OCI-LY3 (cell line): ENCODE measurements at regions not wholly inside any gene's neighbourhood (a gene's known extent, or its start where the extent isn't known, plus 50 kb on each side); places are given as distances from the start of the nearest gene placed in this dataset.

Source experiments
- H2AFZ ChIP-seq: fragments of 200-600, 300-600 bp; shearing (Covaris generic); 2 replicates; pipeline ENCODE4 v1.6.0; 2014; ENCODE audit warnings: antibody characterized with exemption, low read depth, low read length
- H3K27ac ChIP-seq: fragments of 200-600, 300-600 bp; sonication (generic); 2 replicates; pipeline ENCODE4 v1.5.1; 2014; ENCODE audit warnings: mild to moderate bottlenecking, low read length, moderate library complexity, mixed read lengths
- H3K27me3 ChIP-seq: fragments of 200-600, 300-600 bp; sonication (generic); 2 replicates; pipeline ENCODE4 v1.6.1; 2014; ENCODE audit warnings: low read depth, low read length, mixed read lengths
- H3K36me3 ChIP-seq: fragments of 200-600, 300-600 bp; sonication (generic); replicated peaks from 2 replicates; pipeline ENCODE3; 2014; ENCODE audit warnings: low read depth, low read length, mixed read lengths
- H3K4me1 ChIP-seq: fragments of 300-600, 200-600 bp; sonication (generic); 2 replicates; pipeline ENCODE4 v1.6.1; 2014; ENCODE audit warnings: low read length, mixed read lengths
- H3K4me2 ChIP-seq: fragments of 200-600, 300-600 bp; sonication (generic); 2 replicates; pipeline ENCODE4 v1.6.1; 2014; ENCODE audit warnings: low read length, mixed read lengths
- H3K4me3 ChIP-seq: fragments of 300-600, 200-600 bp; sonication (generic); 2 replicates; pipeline ENCODE4 v1.5.1; 2014; ENCODE audit warnings: antibody characterized with exemption, mild to moderate bottlenecking, low read length, moderate library complexity
- H3K79me2 ChIP-seq: fragments of 300-600, 200-600 bp; shearing (Covaris generic); 2 replicates; pipeline ENCODE4 v1.6.1; 2014; ENCODE audit warnings: mild to moderate bottlenecking, low read length, mixed read lengths
- H3K9ac ChIP-seq: fragments of 300-600, 200-600 bp; shearing (Covaris generic); 2 replicates; pipeline ENCODE4 v1.6.0; 2014; ENCODE audit warnings: mild to moderate bottlenecking, low read length, moderate library complexity
- H3K9me3 ChIP-seq: fragments of 200-600, 300-600 bp; shearing (Covaris generic); 2 replicates; pipeline ENCODE4 v1.6.1; 2014; ENCODE audit warnings: low read length, mixed read lengths; ENCODE audit not compliant: insufficient read depth
- H4K20me1 ChIP-seq: fragments of 200-600, 300-600 bp; sonication (generic); 2 replicates; pipeline ENCODE4 v1.6.1; 2016; ENCODE audit warnings: low read length, mixed read lengths; ENCODE audit not compliant: insufficient read depth
- CTCF ChIP-seq: fragments of 200-600, 300-600 bp; sonication (generic); IDR thresholded peaks from 2 replicates; pipeline ENCODE4 v1.5.1; 2014; ENCODE audit warnings: antibody characterized with exemption, low read length, low read depth
- EZH2phosphoT487 ChIP-seq: fragments of 200-600 bp; shearing (Covaris generic); IDR thresholded peaks from 2 replicates; pipeline ENCODE4 v1.6.1; 2018; ENCODE audit warnings: antibody characterized with exemption, mixed run types, low read depth

GRCh38 chr6:96330884-96331283, 190.7 kb upstream of the UFL1 start:
- H3K9ac ChIP-seq = no peak overlapping the region

GRCh38 chr6:96340164-96340563, 181.4 kb upstream of the UFL1 start:
- Histone ChIP-seq H3K79me2 (no peaks in the 10 kb centered on the region), H4K20me1 (no peaks in the 10 kb centered on the region), H3K4me2 (no peak overlapping the region), H3K27ac (no peak overlapping the region), H3K4me1 (no peaks in the 10 kb centered on the region), H3K4me3 (no peak overlapping the region), H3K27me3 (no peaks in the 10 kb centered on the region), H3K9me3 (no peaks in the 10 kb centered on the region), H3K36me3 (no peaks in the 10 kb centered on the region), H3K9ac (no peak overlapping the region), H2AFZ (no peak overlapping the region)
- TF ChIP-seq EZH2phosphoT487 (no peak), CTCF (no peak)

More at GRCh38 chr6:96330884-96331283, 190.7 kb upstream of the UFL1 start:
- H3K4me2 ChIP-seq = no peak overlapping the region
- no peaks in the 10 kb centered on the region for H3K27me3 ChIP-seq
- H3K36me3 ChIP-seq = no peaks in the 10 kb centered on the region
- TF ChIP-seq EZH2phosphoT487 (no peak), CTCF (no peak)
- H4K20me1 ChIP-seq = no peaks in the 10 kb centered on the region
- no peak overlapping the region for H2AFZ ChIP-seq
- no peaks in the 10 kb centered on the region for H3K4me1 ChIP-seq
- H3K79me2 ChIP-seq = no peaks in the 10 kb centered on the region
- H3K27ac ChIP-seq = no peak overlapping the region
- no peaks in the 10 kb centered on the region for H3K9me3 ChIP-seq
- H3K4me3 ChIP-seq = no peak overlapping the region

GRCh38 chr6:96345501-96345900, 176.1 kb upstream of the UFL1 start:
- H3K27ac ChIP-seq = no peak overlapping the region
- no peaks in the 10 kb centered on the region for H3K4me1 ChIP-seq
- H3K36me3 ChIP-seq = no peaks in the 10 kb centered on the region
- no peak overlapping the region for H3K9ac ChIP-seq
- H3K4me3 ChIP-seq = no peak overlapping the region
- TF ChIP-seq EZH2phosphoT487 = no peak
- no peak for TF ChIP-seq CTCF
- H3K79me2 ChIP-seq = no peaks in the 10 kb centered on the region
- H2AFZ ChIP-seq = no peak overlapping the region
- no peaks in the 10 kb centered on the region for H4K20me1 ChIP-seq
- no peak overlapping the region for H3K4me2 ChIP-seq
- no peaks in the 10 kb centered on the region for H3K9me3 ChIP-seq
- H3K27me3 ChIP-seq = no peaks in the 10 kb centered on the region

GRCh38 chr6:96381246-96381645, 140.4 kb upstream of the UFL1 start:
- Histone ChIP-seq H3K27ac (no peak overlapping the region), H3K36me3 (no peaks in the 10 kb centered on the region), H3K4me1 (no peaks in the 10 kb centered on the region), H3K4me2 (no peak overlapping the region), H3K79me2 (no peaks in the 10 kb centered on the region), H2AFZ (no peak overlapping the region), H3K9ac (no peak overlapping the region), H4K20me1 (no peaks in the 10 kb centered on the region), H3K4me3 (no peak overlapping the region), H3K9me3 (no peaks in the 10 kb centered on the region), H3K27me3 (no peaks in the 10 kb centered on the region)
- TF ChIP-seq CTCF (no peak), EZH2phosphoT487 (no peak)
